Heart left ventricle (tissue), 13 donors: ENCODE measurements at regions not wholly inside any gene's neighbourhood (a gene's known extent, or its start where the extent isn't known, plus 50 kb on each side); places are given as distances from the start of the nearest gene placed in this dataset.

ENCODE experiments used
- POLR2A ChIP-seq, 2 donors: fragments of 450-650 bp; IDR thresholded peaks; one replicate each; pipeline ENCODE4 v1.6.1; 2017; ENCODE audit warnings: antibody characterized with exemption in 2 of 2, mild to moderate bottlenecking in 2 of 2, moderate library complexity in 2 of 2
- TF ChIP-seq, protein P1 (sequence below), 12 donors: fragments of 200-600 bp; sonication (generic) in 4 of 12; IDR thresholded peaks; one replicate each; pipeline versions ENCODE4 v1.5.0 to v1.8.0; 2018 to 2022; ENCODE audit warnings: antibody characterized with exemption in 12 of 12, mild to moderate bottlenecking in 5 of 12
- donor health status: ischemic (EF 13 %, LVEDD 7.1; RV severe dilation, severe dysfunction).
- donor health status: DM: no; HTN: yes; CAD: no.
- donor health status: DM: no; HTN: no; CAD: no.
- donor health status: ischemic (EF 25% LVEDD 6.9; RV normal size, moderate dysfunction).
- donor health status: ischemic (EF 25% LVEDD 5.7; RV mildly dilated, moderate dysfunction).
- donor health status: ischemic (EF 35%, LVEDD 5.7; RV mildly dilated, moderate dysfunction).
- donor health status: nonischemic (EF 11% LVEDD 7.7; RV severe dilation, severe dysfunction).
- donor health status: DM: yes; HTN: yes; CAD: no.
- donor health status: PGD.
- donor health status: ischemic (EF 29% LVEDD 5.4; RV normal size, mild dysfunction).
- donor health status: nonischemic (EF 23%, LVEDD 6.1; RV moderate dilation, normal function).

DNA sequence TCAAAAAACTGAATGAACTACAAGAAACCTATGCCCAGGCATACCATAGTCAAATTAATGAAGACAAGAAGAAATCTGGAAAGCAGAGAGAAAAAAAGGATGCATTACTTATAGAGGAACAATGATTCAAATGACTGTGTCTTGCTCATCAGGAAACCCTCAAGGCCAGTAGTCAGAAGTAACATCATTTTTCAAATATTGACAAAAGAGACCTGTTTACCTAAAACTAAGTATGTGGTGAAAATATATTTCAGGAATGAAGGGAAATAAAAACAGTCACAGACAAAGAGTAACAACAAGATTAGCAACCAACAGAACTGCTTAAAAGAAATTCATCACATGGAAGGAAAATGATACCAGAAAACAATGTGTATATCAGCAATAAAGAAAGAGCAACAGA lies 128.4 kb downstream of the ALOX5 start:
- TF ChIP-seq, protein P1, sequence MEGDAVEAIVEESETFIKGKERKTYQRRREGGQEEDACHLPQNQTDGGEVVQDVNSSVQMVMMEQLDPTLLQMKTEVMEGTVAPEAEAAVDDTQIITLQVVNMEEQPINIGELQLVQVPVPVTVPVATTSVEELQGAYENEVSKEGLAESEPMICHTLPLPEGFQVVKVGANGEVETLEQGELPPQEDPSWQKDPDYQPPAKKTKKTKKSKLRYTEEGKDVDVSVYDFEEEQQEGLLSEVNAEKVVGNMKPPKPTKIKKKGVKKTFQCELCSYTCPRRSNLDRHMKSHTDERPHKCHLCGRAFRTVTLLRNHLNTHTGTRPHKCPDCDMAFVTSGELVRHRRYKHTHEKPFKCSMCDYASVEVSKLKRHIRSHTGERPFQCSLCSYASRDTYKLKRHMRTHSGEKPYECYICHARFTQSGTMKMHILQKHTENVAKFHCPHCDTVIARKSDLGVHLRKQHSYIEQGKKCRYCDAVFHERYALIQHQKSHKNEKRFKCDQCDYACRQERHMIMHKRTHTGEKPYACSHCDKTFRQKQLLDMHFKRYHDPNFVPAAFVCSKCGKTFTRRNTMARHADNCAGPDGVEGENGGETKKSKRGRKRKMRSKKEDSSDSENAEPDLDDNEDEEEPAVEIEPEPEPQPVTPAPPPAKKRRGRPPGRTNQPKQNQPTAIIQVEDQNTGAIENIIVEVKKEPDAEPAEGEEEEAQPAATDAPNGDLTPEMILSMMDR (IDR thresholded peaks at IDR 0.05) = no peak
- TF ChIP-seq POLR2A (IDR thresholded peaks at IDR 0.05) = no peak
